Stimulated activated CD4-positive, alpha-beta T cell treated with anti-CD3 and anti-CD28 coated beads, Interleukin-12 subunit alpha, Interleukin-12 subunit beta, amount 100 ng/mL, for 4 hours (primary cell): ENCODE measurements at regions not wholly inside any gene's neighbourhood (a gene's known extent, or its start where the extent isn't known, plus 50 kb on each side); places are given as distances from the start of the nearest gene placed in this dataset.
"Not testable (repeated sequence)": the region's sequence is repeated elsewhere in the genome, so short reads cannot be mapped to it uniquely, and the experiment has no call there.

ENCODE experiments used
- DNase-seq: peaks from one replicate; pipeline ENCODE4 v3.0.0-alpha.2; 2020

DNA sequence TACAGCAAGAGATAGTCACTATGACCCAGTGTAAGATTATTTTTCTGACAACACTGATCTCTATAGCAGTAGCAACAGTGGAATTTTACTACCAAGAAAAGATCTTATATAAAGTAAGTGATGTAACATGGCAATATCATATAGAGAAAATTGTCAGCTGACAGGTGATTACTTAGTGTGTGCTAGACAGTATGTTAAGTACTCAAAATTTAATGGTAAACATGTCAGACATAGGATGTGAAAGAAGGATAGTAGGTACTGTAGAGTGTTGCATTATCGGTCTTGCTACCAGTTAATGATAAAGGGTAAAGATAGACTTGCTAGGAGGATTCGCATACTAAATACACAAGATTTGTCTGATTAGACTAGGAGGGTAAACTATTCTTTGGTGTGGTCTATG is 247.4 kb downstream of the CYLC2 start:
- DNase-seq, result no peak

DNA sequence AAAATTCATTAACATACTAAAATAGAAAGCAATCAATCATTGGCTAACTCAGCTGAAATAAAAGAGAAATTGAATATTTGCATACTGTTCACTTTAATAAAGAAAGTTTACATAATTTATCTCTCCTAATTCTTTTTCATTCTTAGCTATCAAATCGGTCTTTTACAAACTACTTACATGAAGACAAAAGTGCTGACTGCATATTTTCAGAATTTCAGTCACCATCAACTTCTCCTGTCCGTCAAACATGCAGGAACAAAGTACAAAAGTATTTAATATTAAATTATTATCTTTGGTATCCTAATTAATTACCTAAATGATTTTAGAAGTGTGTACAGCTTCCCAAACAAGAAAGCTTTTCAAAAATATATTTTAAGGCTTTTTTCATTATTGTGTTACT is 248.4 kb downstream of the CYLC2 start:
- DNase-seq, result no peak

DNA sequence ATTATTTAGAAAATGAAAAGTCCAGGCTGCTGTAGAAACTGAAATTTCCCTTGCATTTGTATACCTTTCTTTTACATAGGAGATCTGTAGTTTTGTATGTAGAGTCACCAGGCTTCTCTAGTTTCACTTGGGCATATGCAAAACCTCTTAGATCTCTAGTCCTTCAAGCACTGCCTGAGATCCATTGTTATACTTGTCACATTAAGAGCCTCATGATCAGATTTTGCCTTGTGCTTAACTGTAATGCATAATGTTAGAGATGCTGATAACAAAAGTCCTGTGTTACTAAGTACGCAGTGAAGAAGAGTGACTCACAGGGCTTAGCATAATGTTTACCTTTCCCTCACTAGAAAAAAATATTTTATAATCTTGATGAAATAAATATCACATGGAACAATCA is 250.2 kb downstream of the CYLC2 start:
- no peak for DNase-seq

DNA sequence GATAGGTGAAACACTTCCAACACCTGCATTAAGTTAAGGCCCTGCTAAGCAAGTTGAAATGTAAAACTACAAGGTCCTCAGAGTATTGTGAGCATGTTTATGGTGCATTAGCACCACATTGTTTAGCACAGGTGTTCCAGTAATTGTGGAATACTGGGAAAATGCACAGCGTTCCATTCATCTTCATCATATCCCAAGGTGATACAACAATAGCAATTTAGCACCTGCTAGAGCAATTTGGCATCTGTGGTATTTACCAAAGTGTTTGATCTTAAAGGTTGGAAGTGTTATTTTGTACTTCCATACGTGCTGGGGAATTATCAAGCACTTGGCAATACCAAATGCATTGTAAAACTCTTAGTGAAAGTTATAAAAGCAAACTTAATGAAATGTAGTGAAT is 266.8 kb downstream of the CYLC2 start:
- no peak for DNase-seq

DNA sequence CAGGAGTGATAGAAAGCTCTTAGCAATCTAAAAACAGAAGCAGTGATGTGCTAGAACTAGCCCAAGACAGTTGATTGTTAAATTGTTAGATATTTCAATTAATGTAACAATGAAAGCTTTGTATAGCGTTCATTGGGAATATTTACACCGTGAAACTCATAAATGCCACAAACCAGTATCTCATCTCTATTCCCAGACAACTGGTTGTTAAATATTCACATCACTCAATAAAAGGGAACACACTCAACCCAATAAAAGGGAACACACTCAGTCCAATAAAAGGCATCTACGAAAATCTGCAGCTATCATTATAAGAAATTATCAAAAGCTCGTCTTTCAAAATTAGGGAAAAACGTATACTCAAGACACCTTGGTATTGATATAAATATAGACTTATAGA is 270.9 kb downstream of the CYLC2 start:
- no peak for DNase-seq

DNA sequence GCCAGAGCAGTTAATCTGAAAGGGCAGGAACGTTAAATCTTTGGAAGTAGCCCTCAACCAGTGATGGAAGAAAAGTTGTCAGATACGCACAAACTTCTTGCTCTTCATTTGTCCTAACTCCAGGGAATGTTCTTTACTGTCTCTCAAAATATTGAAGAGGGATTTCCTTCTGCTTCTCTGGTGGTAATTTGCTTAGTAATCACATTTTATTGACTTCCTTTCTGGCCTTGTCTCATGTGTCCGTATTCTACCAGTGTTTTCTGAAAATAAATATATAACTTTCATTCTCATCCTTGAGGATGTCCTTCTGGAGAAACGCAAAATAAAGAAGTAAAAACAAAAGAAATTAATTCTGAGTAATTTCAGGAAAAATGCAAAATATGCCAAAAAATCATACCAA is 282.1 kb downstream of the CYLC2 start:
- no peak for DNase-seq

DNA sequence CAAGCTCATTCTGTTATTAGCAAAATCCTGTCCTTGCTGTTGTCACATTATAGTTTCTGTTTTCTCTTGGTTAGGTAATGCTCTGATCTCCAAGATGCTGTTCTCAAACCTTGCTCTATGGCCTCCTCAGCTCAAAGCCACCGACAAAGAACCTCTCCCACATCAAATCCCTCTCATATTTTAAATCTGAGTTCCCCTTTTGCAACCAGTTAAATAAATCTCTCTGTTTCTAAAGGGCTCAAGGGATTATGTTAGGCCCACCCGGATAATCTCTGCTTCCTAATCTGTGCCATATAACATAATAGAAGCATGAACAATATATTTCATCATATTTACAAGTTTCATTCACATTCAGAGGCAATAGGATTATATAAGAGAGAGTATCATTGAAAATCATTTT is 286.0 kb downstream of the CYLC2 start:
- DNase-seq, result no peak

DNA sequence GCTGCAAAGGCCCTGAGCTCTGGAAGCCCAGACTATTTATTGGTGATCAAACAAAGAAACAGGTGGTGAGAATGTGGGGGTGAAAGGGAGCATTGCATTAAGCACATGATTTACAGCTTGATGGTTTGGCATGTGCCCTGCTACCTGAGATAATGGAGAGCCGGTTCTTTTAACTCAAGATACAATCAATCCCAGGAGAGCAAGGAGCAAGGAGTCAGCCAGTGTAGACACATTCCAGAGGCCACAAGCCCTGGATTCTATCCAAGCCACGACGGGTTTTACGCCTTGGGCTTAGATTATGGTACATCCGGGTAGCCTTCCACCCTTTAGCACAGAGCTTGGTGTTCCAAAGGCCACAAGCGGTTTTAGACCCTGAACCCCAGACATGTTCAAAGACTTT is 292.2 kb downstream of the CYLC2 start:
- no peak for DNase-seq

DNA sequence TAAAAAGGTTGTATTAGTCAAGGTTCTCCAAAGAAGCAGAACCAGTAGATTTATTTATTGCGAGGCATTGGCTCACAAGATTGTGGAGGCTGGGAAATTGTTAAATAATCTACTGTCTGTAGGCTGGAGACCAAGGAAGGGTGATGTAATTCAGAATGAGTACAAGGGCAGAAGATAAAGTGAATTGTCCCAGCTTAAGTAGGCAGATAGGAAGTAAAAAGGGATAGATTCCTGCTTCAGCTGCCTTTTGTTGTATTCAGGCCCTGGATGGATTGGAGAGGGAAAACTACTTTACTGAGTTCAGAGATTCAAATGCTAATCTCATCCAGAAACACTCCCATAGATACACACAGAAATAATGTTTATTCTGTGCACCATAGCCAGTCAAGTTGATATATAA is 301.1 kb downstream of the CYLC2 start:
- no peak for DNase-seq

DNA sequence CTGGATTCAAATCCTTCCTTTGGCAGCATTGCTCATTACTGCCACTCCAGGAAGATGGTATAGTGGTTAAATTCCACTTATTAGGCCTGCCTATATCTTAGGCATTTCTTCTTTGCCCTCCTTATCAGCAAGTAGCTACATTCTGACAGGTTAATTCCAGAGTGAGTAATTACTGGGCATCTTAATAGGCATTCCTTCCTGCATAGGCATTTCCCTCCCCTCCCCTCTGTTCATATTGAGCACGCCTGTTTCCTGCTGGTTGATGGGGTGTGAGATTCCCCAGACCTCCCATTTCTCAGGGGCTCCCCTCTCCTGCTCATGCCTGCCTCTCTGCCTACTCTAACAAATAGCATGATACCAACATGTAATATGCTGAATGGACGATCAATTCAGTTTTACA is 305.9 kb downstream of the CYLC2 start:
- DNase-seq, result no peak

DNA sequence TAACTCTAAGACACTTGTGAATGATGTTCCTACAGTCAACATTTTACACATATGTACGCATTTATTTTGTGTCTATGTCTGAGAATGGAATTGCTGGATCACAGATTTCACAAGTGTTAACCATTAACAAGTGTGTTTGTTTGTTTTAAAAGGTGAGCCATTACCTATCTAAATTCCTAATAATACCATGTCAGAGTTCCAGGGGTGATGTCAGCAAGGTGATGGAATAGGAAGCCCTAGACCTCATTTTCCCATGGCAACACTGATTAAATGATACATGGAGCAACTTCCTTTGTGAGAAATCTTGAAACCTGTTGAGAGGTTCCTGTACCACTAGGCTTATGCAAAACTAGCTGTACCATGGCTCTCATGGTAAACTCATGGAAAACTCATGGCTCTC is 309.7 kb downstream of the CYLC2 start:
- no peak for DNase-seq

DNA sequence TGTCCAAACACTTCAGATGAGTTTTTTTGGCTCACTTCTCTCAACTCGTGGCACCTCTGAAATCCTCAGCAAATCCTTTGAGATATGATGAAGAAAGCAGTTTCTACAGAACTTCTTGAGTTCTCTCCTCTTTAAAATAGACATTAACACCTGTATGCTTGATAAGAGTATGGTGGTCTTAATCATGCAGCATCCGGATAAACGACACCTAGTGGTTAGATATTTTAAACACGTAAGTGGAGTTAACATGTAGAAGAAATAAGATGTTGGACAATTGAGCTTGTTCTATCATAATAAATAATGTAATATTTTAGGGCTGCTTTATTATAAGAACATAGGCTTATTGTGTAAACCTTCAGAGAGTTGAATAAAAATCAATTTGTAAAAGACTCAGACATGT is 324.8 kb downstream of the CYLC2 start:
- DNase-seq, result no peak

DNA sequence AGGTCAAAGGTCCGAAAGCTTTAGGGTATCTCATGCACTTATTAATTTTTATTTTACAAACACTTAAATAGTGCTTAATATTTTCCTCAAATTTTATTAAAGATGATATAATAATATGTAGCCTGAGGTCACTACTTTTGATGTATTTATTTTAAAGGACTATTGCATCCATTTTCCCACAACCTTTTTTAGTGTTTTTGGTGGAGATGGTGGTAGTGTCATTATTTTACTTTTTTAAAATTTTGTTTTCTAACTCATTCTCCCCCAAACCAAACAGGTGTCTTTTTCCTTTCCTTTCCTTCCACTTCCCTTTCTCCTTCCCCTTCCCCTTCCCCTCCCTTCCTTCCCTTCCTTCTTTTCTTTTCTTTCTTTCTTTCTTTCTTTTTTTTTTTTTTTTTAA is 328.6 kb downstream of the CYLC2 start:
- no peak for DNase-seq

DNA sequence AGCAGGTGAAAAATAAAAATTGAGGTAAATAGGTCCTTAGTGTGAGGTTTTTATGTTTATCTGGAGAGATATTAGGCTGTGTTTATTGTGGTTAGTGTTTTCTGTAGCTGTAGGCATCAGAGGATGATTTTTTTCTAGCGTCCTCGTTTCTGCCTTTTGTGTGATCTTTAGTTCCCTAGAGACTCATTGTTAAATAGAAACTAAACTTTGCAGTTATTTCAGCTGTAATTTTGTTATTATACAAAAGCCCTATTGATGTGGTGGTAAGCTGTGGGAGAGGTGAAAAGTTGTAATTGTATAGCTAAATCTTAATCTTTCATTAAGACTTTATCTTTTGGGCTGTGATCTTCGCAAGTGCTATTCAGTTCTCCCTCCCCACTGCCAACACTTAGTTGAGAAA is 340.3 kb downstream of the CYLC2 start:
- DNase-seq, result no peak

DNA sequence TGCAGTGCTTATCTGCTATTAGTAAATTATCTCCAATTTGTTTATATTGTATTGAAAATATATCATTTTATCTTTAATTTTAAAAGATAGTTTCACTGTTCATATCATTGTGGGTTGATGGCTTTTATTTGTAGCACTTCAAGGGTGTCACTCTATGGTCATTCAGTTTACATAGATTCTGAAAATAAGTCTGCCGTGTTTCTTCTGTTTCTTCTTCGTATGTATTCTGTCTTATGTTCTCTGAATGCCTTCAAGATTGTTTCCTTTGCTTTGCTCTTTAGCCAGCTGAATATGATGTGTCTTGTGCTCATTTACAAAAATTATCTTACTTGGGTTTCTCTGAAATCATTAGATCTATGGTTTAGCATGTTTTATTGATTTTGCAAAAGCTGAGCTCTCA is 359.9 kb downstream of the CYLC2 start:
- no peak for DNase-seq

DNA sequence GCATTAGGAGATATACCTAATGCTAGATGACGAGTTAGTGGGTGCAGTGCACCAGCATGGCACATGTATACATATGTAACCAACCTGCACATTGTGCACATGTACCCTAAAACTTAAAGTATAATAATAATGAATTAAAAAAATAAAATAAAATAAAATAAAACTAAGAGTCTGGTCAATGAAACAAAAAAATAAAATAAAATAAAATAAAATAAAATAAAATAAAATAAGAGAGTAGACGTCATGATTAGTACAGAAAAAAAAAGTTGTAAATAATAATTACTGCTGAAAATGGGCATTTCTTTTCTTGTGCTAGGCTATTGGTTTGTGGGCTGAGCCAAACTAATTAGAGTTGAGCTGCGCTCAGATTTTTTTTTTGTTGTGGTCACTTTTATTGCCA is 362.8 kb downstream of the CYLC2 start:
- DNase-seq, result not testable (repeated sequence)

DNA sequence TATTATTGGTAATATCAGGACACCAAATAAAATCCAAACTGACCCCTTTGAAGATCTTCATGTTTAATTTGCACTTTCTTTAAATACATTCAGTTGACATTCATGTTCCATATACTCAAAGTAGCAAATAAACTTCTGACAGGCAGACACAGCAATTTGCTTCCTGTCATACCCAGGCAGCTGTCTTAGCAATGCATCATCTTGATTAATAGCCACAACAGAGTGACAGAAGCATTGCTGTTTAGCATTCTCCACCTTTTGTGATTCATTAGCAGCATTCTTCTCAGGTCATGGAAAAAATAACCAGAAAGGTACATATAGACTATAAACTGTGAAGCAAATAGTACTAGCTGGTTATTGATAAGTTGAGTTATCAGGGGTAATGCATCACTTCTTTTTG is 366.8 kb downstream of the CYLC2 start:
- DNase-seq, result no peak

DNA sequence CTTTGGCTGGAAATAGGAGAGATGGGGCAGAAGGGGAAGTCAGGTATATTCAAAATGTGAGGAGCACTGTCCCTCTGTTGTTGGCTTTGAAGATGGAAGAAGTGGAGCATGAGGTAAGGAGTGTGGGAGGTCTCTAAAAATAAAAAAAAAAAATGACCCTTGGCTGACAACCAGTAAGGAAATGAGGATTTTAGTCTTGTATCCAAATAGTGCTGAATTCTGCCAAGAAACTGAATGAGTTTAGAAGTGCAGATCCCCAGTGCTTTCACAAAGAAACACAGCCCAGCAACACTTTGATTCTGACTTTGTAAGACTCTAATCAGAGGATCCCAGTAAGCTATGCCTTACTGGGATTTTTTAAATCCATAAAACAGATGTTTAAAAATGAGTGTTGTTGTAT is 367.9 kb downstream of the CYLC2 start:
- no peak for DNase-seq

DNA sequence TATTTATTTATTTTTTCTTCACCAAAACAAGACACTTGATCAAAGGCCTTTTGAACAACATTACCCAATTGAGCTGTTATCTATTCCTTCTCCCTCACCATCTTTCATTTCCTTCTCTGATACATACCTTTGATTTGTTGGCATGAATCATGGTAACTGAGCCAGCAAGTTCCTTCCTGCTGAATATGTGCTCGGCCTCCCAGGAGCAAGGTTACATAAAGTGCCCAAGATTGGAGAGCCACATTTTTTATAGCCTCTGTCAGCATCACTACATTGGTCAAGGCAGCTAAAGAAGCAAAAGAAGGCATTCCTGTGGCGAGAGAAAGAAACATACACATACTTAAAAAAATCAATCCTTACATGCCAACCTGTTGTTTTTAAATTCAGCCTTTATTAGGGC is 369.6 kb downstream of the CYLC2 start:
- DNase-seq, result no peak

DNA sequence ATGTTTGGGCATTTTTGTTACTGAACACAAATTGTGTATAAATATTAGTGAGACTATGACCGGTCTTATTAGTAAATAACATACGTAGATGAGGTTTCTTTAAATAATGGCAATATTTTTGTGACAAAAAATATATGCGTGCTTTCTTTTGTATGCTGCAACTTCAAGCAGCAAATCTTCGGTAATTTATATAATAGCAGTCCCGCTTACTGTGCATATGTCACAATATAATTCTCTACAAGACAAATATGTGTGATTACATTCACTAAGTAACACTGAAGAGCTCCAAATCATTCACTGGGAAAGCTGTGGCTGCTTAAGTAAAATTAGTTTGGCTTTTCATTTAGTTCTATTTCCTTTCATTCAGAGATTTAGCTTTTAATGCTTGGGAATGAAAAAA is 376.0 kb downstream of the CYLC2 start:
- DNase-seq, result no peak

DNA sequence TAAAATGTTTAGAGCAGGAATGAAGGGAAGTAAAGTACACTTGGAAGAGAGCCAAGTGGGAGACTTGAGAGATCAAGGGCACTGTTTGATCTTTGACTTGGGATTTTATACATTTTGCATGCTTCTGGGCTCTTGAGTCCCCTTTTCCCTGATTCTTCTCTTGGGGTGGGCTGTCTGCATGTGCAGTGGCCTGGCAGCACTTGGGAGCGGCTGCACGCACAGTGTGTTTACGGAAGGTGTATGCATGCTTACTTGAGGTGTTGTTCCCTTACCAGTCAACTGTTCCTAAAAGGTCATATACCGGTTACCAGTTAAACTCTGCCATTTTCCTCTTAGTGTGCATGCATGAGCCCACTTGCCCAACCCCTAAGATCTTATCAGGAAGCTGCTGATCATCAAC is 377.7 kb downstream of the CYLC2 start:
- DNase-seq, result no peak

DNA sequence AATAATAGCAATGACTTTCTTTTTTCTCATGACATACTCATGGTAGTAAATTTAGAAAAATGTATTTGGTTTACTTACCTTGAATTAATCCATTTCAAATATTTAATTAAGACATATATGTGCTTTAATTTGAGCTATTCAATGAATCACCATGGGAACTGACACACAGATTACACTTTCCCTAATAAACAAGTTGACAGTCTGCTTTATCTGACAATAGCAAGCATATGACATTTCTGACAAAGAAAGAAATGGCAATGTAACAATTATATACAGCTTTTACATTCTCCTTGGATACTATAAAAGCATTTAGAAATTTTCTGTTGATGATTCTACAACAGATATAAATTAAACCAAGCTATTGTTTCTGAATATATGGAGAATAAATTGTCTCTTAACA is 382.5 kb downstream of the CYLC2 start:
- DNase-seq, result no peak

DNA sequence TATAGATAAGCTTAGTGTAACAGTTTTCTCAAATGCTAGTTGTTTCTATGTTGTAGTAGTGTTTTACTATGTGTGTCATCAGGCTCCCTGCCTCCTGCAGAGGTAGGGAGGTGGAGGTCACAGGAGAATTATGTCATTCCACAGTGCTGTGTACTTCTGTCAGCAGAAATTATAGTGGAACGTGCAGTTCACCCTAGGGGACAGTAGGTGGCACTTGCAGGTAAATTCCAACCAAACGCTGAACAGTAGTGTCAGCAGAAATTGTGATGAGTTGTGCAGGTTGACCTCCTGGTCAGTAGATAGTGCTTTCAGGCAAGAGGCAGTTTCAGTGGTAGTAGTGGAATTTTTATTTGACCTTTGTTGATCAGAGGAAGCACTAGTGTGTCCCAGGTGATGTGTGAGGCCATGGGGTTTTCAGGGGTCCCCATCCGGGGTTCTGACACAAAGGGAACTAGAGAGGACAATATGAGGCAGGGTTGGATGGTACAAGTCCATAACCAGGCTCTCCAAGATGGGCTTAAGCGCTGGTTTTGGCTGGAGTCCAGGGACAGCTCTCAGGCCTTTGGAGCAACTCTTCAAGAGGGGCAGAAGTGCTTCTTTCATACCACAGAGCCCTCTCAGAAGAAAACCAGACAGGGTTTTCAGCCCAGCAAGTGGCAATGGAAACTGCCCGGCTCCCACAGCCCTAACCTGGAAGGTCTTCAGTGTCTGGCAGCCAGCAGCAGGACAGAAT is 402.9 kb downstream of the CYLC2 start:
- peak; percentile 1 for DNase-seq

DNA sequence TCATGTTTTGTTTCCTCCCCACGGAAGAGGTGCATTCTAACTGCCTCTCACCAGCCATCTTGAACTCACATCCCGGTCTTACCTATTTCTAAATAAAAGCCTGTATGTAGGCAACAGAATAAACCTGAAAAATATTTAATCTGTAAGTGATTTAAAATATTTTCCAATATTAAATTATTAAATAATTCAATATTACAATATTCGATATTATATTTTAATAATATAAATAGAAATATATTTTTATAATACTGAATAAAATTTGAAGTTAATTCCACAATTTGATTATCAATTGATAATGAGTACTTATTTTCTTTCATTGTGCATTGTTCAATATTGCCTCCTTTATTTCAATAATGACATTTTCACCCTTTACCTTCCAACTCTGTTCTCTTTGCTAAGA is 404.4 kb downstream of the CYLC2 start:
- no peak for DNase-seq

DNA sequence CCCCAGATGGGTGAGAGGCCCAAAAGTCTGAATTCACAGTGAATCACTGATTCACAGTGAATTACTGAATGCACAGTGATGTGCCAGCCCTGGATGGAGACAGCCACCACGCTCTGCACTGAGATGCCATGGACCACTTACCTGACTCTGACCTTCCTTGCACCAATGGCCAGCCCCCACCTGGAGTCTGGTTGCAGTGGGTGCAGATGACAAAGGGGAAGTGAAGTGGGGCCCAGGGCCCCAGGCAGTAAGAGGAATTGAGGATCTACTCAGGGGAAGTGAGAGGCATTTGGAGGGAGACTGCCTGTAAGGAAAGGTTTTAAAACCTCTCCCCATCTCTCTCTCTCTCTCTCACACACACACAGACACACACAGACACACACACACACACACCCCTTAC is 412.1 kb downstream of the CYLC2 start:
- DNase-seq, result no peak

DNA sequence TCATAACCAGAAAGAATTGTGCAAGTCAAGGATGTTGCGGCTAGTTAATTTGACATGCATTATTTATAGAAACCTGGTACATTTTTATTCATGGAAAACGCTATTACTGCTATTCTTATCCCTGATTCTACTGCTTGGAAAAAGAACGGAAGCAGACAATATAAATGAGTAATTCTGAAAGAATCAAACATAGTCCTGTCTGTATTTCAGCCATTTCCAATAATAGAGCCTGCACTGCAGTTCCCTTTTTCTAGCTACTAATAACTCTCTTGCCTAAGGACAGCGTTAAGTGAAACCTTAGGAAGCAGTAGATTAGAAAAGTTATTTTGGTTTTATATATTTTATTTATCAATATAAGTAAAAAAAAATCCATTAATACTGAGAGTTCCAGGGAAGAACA is 414.9 kb downstream of the CYLC2 start:
- no peak for DNase-seq
